ENCODE measurements at regions not wholly inside any gene's neighbourhood (a gene's known extent, or its start where the extent isn't known, plus 50 kb on each side); places are given as distances from the start of the nearest gene placed in this dataset.
A peak's percentile ranks its signal among the peaks of the same experiment; 100 is the strongest.

DNA sequence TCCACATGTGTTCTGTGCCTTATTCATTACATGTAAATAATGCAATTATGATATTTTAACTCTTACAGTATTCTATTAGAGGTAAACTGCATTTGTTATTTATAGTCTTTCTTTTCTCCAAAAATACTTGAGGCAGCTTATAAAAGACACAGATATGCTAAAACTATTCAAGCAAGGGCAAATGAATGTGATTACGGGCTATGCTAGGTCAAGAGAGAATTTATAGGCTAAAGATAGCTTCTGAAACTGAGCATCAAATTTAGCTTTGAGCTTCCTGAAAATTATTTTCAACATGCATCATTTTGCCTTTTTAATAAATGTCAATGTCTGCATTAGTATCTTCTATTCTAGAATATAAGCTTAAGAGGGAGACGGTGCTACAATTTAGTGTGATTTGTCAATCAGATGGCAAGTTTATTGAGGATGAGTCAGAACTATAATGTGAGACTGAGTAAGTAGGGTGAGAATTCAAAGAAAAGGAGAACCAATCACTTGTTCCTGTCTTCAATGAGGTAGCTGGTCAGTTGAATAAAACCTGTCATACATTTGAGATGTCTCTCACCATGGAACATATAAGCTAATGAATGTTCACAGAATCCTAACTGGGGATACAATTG lies 669.4 kb upstream of the CITED2 start:
- TF ChIP-seq CTCF (IDR thresholded peaks at IDR 0.05; ENCODE audit: low read depth, low read length, missing control alignments), result no peak
- DNase-seq (ENCODE audit: low read depth), result no peak
- in situ Hi-C loops (cut with HindIII; ENCODE audit: low sequenced_read_pairs), result no loop called here
- no peak overlapping the region for H3K4me3 ChIP-seq (ENCODE audit: low read depth, low read length)

DNA sequence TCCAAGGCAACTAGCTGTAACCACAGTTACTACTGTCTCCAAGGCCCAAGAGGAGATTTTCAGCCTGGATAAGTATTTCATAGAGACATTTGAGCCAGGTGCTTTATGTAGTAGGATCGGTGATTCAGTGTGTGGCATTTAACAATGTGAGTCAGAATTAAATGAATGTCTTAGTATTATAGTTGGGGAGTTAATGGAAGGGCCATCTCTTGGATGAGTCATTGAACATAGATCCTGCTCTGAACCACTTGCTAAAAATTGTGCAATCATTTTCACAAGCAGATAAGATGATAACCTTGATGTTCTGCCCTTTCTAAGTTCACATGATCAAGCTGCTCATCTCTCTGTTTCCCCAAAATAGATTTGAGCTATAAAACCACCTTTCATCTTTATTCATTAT lies 668.9 kb upstream of the CITED2 start:
- peak; percentile 69 for DNase-seq (ENCODE audit: low read depth)
- no peak for TF ChIP-seq CTCF (IDR thresholded peaks at IDR 0.05; ENCODE audit: low read depth, low read length, missing control alignments)
- in situ Hi-C loops (cut with HindIII; ENCODE audit: low sequenced_read_pairs), result no loop called here
- no peak overlapping the region for H3K4me3 ChIP-seq (ENCODE audit: low read depth, low read length)

- H3K4me3 ChIP-seq (ENCODE audit: low read depth, low read length), result no peak overlapping the region
- in situ Hi-C loops (cut with HindIII; ENCODE audit: low sequenced_read_pairs), result no loop called here
- no peak for DNase-seq (ENCODE audit: low read depth)
- TF ChIP-seq CTCF (IDR thresholded peaks at IDR 0.05; ENCODE audit: low read depth, low read length, missing control alignments), result no peak
These were observed 667.3 kb upstream of the CITED2 start for GRCh38 chr6:140041571-140042332.

- no peak for TF ChIP-seq CTCF (IDR thresholded peaks at IDR 0.05; ENCODE audit: low read depth, low read length, missing control alignments)
- H3K4me3 ChIP-seq (ENCODE audit: low read depth, low read length), result no peak overlapping the region
- DNase-seq (ENCODE audit: low read depth), result peak; percentile 37
- in situ Hi-C loops (cut with HindIII; ENCODE audit: low sequenced_read_pairs), result no loop called here
These were observed 666.6 kb upstream of the CITED2 start for GRCh38 chr6:140041056-140041455.

GRCh38 chr6:140040396-140040795 lies 665.9 kb upstream of the CITED2 start:
- in situ Hi-C loops (cut with HindIII; ENCODE audit: low sequenced_read_pairs), result no loop called here
- no peak for DNase-seq (ENCODE audit: low read depth)
- no peak overlapping the region for H3K4me3 ChIP-seq (ENCODE audit: low read depth, low read length)
- TF ChIP-seq CTCF (IDR thresholded peaks at IDR 0.05; ENCODE audit: low read depth, low read length, missing control alignments), result no peak

DNA sequence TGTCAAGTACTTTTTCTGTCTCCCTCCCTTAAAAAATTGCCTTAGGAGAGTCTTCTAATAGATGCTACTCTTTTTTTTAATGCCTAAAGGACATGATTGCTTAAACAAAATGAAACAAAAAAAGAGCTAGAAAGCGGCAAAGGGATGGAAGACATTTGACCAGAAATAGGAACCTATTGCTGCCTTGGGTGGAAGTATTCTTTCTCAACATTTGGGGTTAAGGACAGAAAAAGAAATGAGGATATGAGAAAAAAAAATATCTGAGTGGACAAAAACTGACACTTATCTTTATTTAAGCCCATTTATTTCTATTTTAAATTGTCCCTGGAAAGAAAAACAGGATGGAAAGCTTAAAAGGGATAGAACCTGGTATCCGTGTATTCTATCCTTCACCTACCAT lies 664.9 kb upstream of the CITED2 start:
- in situ Hi-C loops (cut with HindIII; ENCODE audit: low sequenced_read_pairs), result no loop called here
- H3K4me3 ChIP-seq (ENCODE audit: low read depth, low read length), result no peak overlapping the region
- TF ChIP-seq CTCF (IDR thresholded peaks at IDR 0.05; ENCODE audit: low read depth, low read length, missing control alignments), result no peak
- DNase-seq (ENCODE audit: low read depth), result no peak
